ENCODE measurements at regions not wholly inside any gene's neighbourhood (a gene's known extent, or its start where the extent isn't known, plus 50 kb on each side); places are given as distances from the start of the nearest gene placed in this dataset.

GRCh38 chr3:55226696-55227095 is 260.4 kb downstream of the WNT5A start:
- no peak for TF ChIP-seq CTCF (IDR thresholded peaks at IDR 0.05)
- intact Hi-C loops (cut with DNase I) = no loop called here
- no peaks in the 10 kb centered on the region for H3K9me3 ChIP-seq
- no peaks in the 10 kb centered on the region for H3K4me1 ChIP-seq
- H3K27me3 ChIP-seq (ENCODE audit: low read depth) = no peaks in the 10 kb centered on the region
- no peaks in the 10 kb centered on the region for H3K36me3 ChIP-seq
- DNase-seq = no peak
- H3K27ac ChIP-seq = no peak overlapping the region
- H3K4me3 ChIP-seq = no peak overlapping the region
- ATAC-seq = no peak

- TF ChIP-seq CTCF (IDR thresholded peaks at IDR 0.05) = no peak
- no peak for ATAC-seq
- Histone ChIP-seq H3K36me3 (no peaks in the 10 kb centered on the region), H3K27me3 (ENCODE audit: low read depth) (no peaks in the 10 kb centered on the region), H3K4me3 (no peak overlapping the region), H3K9me3 (peaks cover 4% of the 10 kb centered on the region), H3K27ac (no peak overlapping the region), H3K4me1 (no peaks in the 10 kb centered on the region)
- DNase-seq = no peak
- intact Hi-C loops (cut with DNase I) = no loop called here
These were observed 268.5 kb downstream of the WNT5A start for GRCh38 chr3:55218577-55218976.

GRCh38 chr3:55207744-55208143 is 279.4 kb downstream of the WNT5A start:
- intact Hi-C loops (cut with DNase I) = no loop called here
- no peak overlapping the region for H3K27ac ChIP-seq
- H3K27me3 ChIP-seq (ENCODE audit: low read depth) = no peaks in the 10 kb centered on the region
- H3K9me3 ChIP-seq = no peaks in the 10 kb centered on the region
- H3K4me3 ChIP-seq = no peak overlapping the region
- no peaks in the 10 kb centered on the region for H3K36me3 ChIP-seq
- no peaks in the 10 kb centered on the region for H3K4me1 ChIP-seq
- TF ChIP-seq CTCF (IDR thresholded peaks at IDR 0.05) = no peak
- DNase-seq = no peak
- ATAC-seq = no peak

- H3K9me3 ChIP-seq = no peaks in the 10 kb centered on the region
- H3K4me3 ChIP-seq = no peak overlapping the region
- ATAC-seq (no peak), DNase-seq (no peak)
- intact Hi-C loops (cut with DNase I) = no loop called here
- no peaks in the 10 kb centered on the region for H3K27me3 ChIP-seq (ENCODE audit: low read depth)
- H3K36me3 ChIP-seq = no peaks in the 10 kb centered on the region
- H3K27ac ChIP-seq = no peak overlapping the region
- no peak for TF ChIP-seq CTCF (IDR thresholded peaks at IDR 0.05)
- no peaks in the 10 kb centered on the region for H3K4me1 ChIP-seq
These were observed 278.1 kb upstream of the LRTM1 start for GRCh38 chr3:55205990-55206389.

GRCh38 chr3:55204417-55204816 is 276.6 kb upstream of the LRTM1 start:
- peak in 1 of 2 donors; percentile 27 for ATAC-seq

More at GRCh38 chr3:55204417-55204816, 276.6 kb upstream of the LRTM1 start:
- Histone ChIP-seq H3K9me3 (no peaks in the 10 kb centered on the region), H3K36me3 (no peaks in the 10 kb centered on the region), H3K27ac (no peak overlapping the region), H3K4me3 (no peak overlapping the region), H3K27me3 (ENCODE audit: low read depth) (no peaks in the 10 kb centered on the region), H3K4me1 (no peaks in the 10 kb centered on the region)
- intact Hi-C loops (cut with DNase I) = no loop called here
- DNase-seq = no peak
- no peak for TF ChIP-seq CTCF (IDR thresholded peaks at IDR 0.05)
